GM19372 (cell line): ENCODE measurements at regions not wholly inside any gene's neighbourhood (a gene's known extent, or its start where the extent isn't known, plus 50 kb on each side); places are given as distances from the start of the nearest gene placed in this dataset.

Experiments
- ATAC-seq: cut with Tn5 transposase; IDR thresholded peaks from one replicate; pipeline ENCODE4 v1.9.1; 2021; ENCODE audit warnings: mild to moderate bottlenecking, low read depth, moderate library complexity; ENCODE audit not compliant: unreplicated experiment

DNA sequence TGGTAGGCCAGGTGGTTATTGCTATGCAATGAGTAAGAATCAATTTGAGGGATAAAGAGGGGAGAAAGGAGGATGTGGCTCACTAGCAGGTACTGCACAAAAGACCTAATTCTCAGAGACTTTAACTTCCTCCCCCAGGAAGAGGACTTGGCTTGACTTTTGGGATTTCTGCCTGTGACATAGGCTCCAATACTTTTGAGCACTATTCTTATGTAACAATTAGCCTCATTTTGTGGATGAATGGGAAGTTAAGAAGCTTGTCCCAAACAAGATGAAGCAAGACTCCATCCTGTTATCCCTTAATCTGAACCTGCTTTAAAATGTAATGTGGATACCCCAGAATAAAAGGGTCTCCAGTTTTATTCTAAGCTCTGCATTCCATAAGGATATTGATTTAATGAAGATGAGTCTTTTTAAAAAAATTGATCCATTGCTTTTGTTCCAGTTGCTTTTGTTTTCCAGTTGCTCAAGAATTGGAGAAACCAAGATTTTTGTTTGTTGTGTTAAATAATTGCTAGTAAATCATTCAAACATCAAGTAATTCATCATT is 218.5 kb downstream of the SNX13 start:
- no peak for ATAC-seq

DNA sequence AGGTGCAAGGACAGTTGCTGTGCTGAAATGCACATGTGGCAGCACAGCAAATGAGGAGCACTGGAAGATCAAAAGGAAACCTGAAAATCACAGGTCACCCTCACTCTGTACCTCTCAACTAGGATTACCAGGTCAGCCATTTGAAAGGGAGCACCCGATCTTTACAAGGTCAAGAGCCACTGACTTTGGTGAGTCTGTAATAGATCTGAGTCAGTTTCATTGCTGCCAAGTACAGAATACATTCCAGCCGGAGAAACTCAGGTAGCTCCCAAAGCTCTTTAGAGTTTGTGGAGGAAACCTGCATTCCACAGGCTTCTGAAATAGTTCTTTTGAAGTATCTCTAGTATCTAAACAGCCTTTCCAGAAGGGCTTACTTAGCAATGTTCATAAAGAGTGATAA is 217.5 kb downstream of the SNX13 start:
- no peak for ATAC-seq

DNA sequence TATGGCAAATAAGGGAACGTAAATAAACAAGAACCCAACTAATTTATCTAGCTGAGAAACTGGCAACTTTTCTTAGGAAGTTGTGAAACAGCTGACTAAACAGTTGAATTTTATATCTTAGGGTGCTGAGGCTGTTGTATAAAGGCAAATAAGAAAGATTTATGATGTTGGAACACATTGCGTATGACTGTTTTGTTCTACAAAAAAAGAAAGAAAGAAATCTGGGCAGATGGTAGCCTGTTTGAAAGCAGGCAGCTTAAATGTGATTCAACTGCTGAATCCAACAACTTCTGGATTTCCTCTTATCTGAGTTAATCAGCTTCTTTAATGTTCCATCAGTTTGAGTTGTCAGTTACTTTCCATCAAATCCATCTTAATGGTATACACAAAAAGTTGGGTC is 214.5 kb downstream of the SNX13 start:
- ATAC-seq, result no peak

DNA sequence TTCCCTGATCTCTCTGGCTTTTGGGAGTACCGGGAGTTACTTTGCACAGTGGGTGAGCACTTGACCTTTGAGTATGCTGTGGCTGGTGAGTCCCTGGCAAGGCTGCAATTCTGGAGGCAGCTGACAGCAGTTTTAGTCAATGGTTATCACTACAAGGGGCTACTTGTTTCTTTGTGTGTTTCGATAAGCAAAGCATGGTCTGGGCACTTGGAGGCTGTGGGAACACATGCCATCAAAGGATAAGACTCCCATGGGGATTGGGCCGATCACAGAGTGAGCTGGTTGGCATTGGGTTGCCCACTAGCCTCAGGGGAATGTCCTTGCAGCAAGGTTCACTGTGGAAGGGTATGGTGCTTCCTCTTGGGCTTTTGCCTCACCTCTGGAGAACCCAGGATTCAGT is 208.2 kb downstream of the SNX13 start:
- no peak for ATAC-seq
